Ishikawa (cell line): ENCODE measurements at regions not wholly inside any gene's neighbourhood (a gene's known extent, or its start where the extent isn't known, plus 50 kb on each side); places are given as distances from the start of the nearest gene placed in this dataset.

Experiments
- CEBPB ChIP-seq: IDR thresholded peaks from 2 replicates; pipeline ENCODE4 v1.6.1; 2012
- EP300 ChIP-seq: IDR thresholded peaks from 2 replicates; pipeline ENCODE4 v1.6.1; 2012; ENCODE audit warnings: borderline replicate concordance
- MAX ChIP-seq: IDR thresholded peaks from 2 replicates; pipeline ENCODE4 v1.6.1; 2012
- NFIC ChIP-seq: IDR thresholded peaks from 2 replicates; pipeline ENCODE4 v1.6.1; 2012
- RAD21 ChIP-seq: IDR thresholded peaks from 2 replicates; pipeline ENCODE4 v1.6.1; 2012; ENCODE audit warnings: low read depth
- REST ChIP-seq: IDR thresholded peaks from 2 replicates; pipeline ENCODE4 v1.6.1; 2012; ENCODE audit warnings: low read depth, mild to moderate bottlenecking
- TEAD4 ChIP-seq: IDR thresholded peaks from 2 replicates; pipeline ENCODE4 v1.6.1; 2012

- TF ChIP-seq EP300 (no peak), REST (no peak), TEAD4 (no peak), MAX (no peak), CEBPB (no peak), NFIC (no peak), RAD21 (no peak)
These were observed 147.2 kb upstream of the RPS6KA2 start for GRCh38 chr6:166774292-166774691.
